Skin epidermis (tissue), 12 donors: ENCODE measurements at regions not wholly inside any gene's neighbourhood (a gene's known extent, or its start where the extent isn't known, plus 50 kb on each side); places are given as distances from the start of the nearest gene placed in this dataset.
"Not testable (repeated sequence)": the region's sequence is repeated elsewhere in the genome, so short reads cannot be mapped to it uniquely, and the experiment has no call there.

Experiments used
- H3K27ac ChIP-seq, 21 experiments: fragments of 200-600 bp; sonication (generic) in 11 of 21; one replicate each; pipeline ENCODE4 v1.5.0; 2020; ENCODE audit warnings: mild to moderate bottlenecking in 3 of 21, inconsistent platforms in 2 of 21, moderate library complexity in 2 of 21
- H3K4me3 ChIP-seq, 7 experiments: fragments of 200-600 bp; sonication (generic) in 2 of 7; one replicate each; pipeline ENCODE4 v1.5.0; 2020; ENCODE audit warnings: inconsistent platforms in 2 of 7, mild to moderate bottlenecking in 2 of 7, moderate library complexity in 1 of 7

GRCh38 chrX:67213686-67214085 is 330.1 kb upstream of the AR start:
- H3K27ac ChIP-seq, H3K4me3 ChIP-seq: not testable (repeated sequence)

- no peak overlapping the region for H3K4me3 ChIP-seq
These were observed 335.9 kb upstream of the AR start for GRCh38 chrX:67207912-67208311.

DNA sequence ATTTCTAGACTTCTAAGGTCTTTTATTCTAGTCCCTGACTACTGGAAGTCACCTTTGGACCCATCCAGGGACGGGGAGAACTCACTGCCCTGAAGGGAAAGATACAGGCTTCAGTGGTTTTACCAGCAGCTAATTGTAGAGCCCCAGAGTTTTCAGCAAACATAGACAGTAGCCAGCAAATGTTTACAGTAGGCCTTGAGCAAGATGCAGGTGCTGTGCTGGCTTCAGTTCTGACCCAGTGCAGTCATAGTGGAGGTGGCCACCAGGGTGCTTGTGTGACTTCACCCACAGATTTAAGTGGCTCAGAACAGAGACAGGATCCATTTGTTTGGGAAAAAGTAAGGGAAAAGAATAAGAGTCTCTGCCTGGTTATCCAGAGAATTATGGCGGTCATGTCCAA is 384.4 kb upstream of the AR start:
- H3K4me3 ChIP-seq, result no peak overlapping the region
- no peak overlapping the region for H3K27ac ChIP-seq

More at GRCh38 chrX:67207912-67208311, 335.9 kb upstream of the AR start:
- H3K27ac ChIP-seq, result no peak overlapping the region

- Histone ChIP-seq H3K4me3 (no peak overlapping the region), H3K27ac (no peak overlapping the region)
These were observed 429.2 kb upstream of the AR start for GRCh38 chrX:67114635-67115034.

- no peak overlapping the region for H3K4me3 ChIP-seq
- H3K27ac ChIP-seq, result no peak overlapping the region
These were observed 438.1 kb upstream of the AR start for GRCh38 chrX:67105758-67106116.

DNA sequence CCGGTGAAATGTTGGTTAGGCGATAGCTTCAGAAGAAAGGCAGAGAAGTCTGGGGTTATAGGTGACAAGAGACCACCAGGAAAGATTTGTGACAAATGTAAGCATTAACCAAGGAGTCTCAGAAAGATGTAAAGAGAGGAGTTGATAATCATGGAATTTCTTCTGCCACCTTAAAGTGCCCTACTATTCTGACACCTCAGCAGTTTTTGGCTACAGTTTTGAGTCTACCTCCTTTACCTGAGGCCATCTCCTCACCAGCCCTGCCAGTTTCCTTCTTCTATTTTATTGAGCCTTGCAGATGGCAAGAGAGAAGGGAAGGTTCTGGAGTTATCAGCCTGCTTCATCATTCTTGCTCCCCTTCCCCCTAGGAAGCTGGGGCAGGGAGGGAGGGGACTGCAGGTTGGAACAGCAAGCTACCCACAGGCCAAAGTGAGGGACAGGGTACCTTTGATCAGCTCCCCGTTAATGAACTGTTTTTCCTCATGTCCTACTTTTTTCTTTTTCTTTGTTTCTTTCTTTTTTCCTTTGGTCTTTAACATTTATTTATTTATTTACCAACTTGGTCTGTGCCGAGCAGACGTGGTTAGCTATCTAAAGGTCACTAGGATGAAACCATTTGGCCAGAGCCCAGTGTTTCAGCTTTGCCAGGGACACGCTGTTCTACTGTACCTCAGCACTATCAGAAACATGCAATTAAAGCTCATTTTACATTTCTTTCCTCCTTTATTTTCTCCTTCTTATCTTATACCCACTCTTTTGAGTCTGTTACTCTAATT is 438.7 kb upstream of the AR start:
- Histone ChIP-seq H3K27ac (no peak overlapping the region), H3K4me3 (no peak overlapping the region)

- no peak overlapping the region for H3K27ac ChIP-seq
These were observed 443.6 kb upstream of the AR start for GRCh38 chrX:67100031-67100884.

DNA sequence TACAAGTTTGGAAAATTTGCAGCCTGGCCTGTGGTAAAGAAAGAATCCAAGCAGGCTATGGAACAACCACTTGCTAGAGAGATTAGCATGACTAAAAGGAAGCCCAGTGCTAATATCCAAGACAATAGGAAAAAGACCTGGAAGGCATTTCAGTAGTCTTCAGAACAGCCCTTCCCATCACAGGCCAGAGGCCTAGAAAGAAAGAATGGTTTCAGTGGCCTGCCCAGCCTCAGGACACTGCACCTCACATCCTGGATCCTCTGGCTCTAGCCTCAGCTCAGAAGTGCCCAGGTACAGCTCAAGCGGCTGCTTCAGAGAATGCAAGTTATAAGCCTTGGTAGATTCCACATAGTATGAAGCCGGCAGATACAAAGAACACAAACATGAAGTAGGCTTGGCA is 449.8 kb upstream of the AR start:
- H3K4me3 ChIP-seq, result no peak overlapping the region
- H3K27ac ChIP-seq, result no peak overlapping the region

More at GRCh38 chrX:67100031-67100884, 443.6 kb upstream of the AR start:
- H3K4me3 ChIP-seq, result no peak overlapping the region

GRCh38 chrX:67050760-67051159 is 411.9 kb upstream of the EDA2R start:
- Histone ChIP-seq H3K4me3 (no peak overlapping the region), H3K27ac (no peak overlapping the region)

DNA sequence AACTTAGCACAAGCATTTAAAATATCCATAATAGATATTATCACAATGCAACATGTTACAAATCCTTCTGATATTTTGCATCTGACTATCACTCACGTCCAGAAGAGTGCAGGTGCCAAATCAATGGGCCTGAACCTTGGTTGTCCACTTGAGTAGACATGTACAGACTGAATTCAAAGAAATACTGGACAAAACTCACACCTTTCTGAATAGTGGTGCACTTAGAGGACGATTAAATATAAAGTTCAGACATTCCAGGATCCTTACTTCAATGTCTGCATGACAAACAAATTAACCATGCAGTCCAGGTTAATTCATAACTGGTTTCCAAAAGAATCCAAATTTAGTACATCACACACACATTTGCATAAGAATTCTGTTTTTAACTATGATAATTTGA is 406.0 kb upstream of the EDA2R start:
- H3K27ac ChIP-seq, result no peak overlapping the region
- H3K4me3 ChIP-seq, result no peak overlapping the region

- no peak overlapping the region for H3K4me3 ChIP-seq
- no peak overlapping the region for H3K27ac ChIP-seq
These were observed 405.3 kb upstream of the EDA2R start for GRCh38 chrX:67044029-67044653.

DNA sequence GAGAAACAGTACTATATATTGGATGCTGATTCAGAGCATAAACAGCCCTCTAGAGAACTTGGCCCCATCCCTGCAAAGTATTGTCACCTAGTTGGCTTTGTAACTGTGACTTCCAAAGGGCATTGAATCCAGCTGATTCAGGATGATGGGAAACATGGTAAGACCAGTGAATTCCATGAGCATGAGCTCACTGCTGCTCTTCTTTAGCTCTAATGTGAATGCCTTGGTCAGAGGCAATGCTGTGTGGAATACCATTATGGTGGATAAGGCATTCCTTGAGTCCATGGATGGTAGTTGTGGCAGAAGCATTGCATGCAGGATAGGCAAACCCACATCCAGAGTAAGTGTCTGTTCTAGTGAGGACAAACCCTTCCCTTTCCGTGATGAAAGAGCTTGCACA is 365.6 kb upstream of the EDA2R start:
- H3K4me3 ChIP-seq, result no peak overlapping the region
- H3K27ac ChIP-seq, result no peak overlapping the region

GRCh38 chrX:66994729-66995128 is 355.9 kb upstream of the EDA2R start:
- no peak overlapping the region for H3K4me3 ChIP-seq
- H3K27ac ChIP-seq, result no peak overlapping the region

- not testable (repeated sequence) for H3K27ac ChIP-seq, H3K4me3 ChIP-seq
These were observed 353.2 kb upstream of the EDA2R start for GRCh38 chrX:66992077-66992476.

DNA sequence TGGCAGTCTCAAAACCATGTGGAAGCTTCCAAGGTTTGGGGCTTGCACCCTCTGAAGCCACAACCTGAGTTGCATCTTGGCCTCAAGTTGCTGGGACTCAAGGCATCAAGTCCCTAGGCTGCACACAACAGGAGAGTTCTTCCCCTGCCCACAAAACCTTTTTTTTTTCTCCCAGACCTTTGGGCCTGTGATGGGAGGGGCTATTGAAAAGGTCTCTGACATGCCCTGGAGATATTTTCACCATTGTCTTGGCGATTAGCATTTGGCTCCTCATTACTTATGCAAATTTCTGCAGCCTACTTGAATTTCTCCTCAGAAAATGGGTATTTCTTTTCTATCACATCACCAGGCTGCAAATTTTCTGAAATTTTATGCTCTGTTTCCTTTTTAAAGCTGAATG is 349.5 kb upstream of the EDA2R start:
- no peak overlapping the region for H3K27ac ChIP-seq
- H3K4me3 ChIP-seq, result no peak overlapping the region

DNA sequence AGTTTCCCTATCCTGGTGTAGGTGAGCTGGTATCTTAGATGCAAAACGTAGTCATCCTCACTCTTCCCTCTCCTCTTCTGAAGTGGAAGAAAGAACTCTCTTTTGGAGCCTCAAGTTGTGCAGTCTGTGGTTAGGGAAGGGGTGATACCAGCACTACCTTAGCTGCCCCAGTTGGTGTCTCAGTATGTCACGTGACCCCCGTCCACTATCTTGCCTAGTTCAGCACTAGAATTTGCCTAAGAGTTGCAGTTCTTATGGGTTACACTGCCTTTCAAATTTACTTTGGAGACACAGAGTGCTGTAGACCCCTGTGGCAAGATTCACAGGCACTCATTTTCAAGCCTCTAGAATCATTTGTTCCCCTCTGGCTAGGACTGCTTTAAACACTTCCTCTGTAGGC is 322.8 kb upstream of the EDA2R start:
- H3K27ac ChIP-seq, result no peak overlapping the region
- no peak overlapping the region for H3K4me3 ChIP-seq

GRCh38 chrX:66931713-66932112 is 292.8 kb upstream of the EDA2R start:
- no peak overlapping the region for H3K4me3 ChIP-seq
- H3K27ac ChIP-seq, result no peak overlapping the region

DNA sequence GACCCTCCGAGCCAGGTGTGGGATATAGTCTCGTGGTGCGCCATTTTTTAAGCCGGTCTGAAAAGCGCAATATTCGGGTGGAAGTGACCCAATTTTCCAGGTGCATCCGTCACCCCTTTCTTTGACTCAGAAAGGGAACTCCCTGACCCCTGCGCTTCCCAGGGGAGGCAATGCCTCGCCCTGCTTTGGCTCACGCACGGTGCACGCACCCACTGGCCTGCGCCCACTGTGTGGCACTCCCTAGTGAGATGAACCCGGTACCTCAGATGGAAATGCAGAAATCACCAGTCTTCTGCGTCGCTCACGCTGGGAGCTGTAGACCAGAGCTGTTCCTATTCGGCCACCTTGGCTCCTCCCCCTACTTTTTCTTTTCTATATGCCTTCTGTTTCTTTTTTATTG is 291.6 kb upstream of the EDA2R start:
- H3K4me3 ChIP-seq, H3K27ac ChIP-seq: not testable (repeated sequence)

DNA sequence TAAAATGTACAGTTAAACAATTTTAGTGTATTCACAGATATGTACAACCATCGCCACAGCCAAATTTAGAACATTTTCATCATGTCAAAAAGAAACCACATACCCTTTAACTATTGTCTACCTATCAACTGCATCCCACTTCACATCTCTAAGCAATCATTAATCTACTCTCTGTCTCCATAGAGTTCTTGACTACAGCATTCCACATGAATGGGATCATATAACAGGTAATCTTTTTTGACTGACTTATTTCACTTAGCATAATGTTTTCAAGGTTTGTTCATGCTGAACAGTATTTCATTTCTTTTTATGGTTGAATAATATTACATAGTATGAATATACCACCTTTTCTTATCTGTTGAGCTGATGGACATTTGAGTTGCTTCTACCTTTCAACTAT is 281.4 kb upstream of the EDA2R start:
- H3K4me3 ChIP-seq, result no peak overlapping the region
- H3K27ac ChIP-seq, result no peak overlapping the region

GRCh38 chrX:66919280-66919832 is 280.5 kb upstream of the EDA2R start:
- no peak overlapping the region for H3K27ac ChIP-seq
- no peak overlapping the region for H3K4me3 ChIP-seq

- Histone ChIP-seq H3K27ac (no peak overlapping the region), H3K4me3 (no peak overlapping the region)
These were observed 279.6 kb upstream of the EDA2R start for GRCh38 chrX:66918511-66918910.
